Vagina (tissue), 2 donors: ENCODE measurements at regions not wholly inside any gene's neighbourhood (a gene's known extent, or its start where the extent isn't known, plus 50 kb on each side); places are given as distances from the start of the nearest gene placed in this dataset.

ENCODE experiments used
- CTCF ChIP-seq, 3 experiments: fragments of 450-650 bp in 2 of 3; fragments of 200-600 bp in 1 of 3; sonication (generic) in 1 of 3; IDR thresholded peaks; one replicate each; pipeline ENCODE4 v1.5.1; 2017 to 2019; ENCODE audit warnings: antibody characterized with exemption in 3 of 3, mild to moderate bottlenecking in 2 of 3, moderate library complexity in 2 of 3
- POLR2A ChIP-seq, 2 donors: fragments of 450-650 bp; IDR thresholded peaks; one replicate each; pipeline ENCODE4 v1.6.1; 2017; ENCODE audit warnings: antibody characterized with exemption in 2 of 2, mild to moderate bottlenecking in 2 of 2, moderate library complexity in 2 of 2

GRCh38 chr3:106908181-106908938, 468.9 kb upstream of the CCDC54 start:
- no peak for TF ChIP-seq CTCF (IDR thresholded peaks at IDR 0.05)
- TF ChIP-seq POLR2A (IDR thresholded peaks at IDR 0.05), result no peak
